WTC11 (cell line): ENCODE measurements at regions not wholly inside any gene's neighbourhood (a gene's known extent, or its start where the extent isn't known, plus 50 kb on each side); places are given as distances from the start of the nearest gene placed in this dataset.
"Not testable (repeated sequence)": the region's sequence is repeated elsewhere in the genome, so short reads cannot be mapped to it uniquely, and the experiment has no call there.

Experiments
- ATAC-seq: fragments of 200-7000 bp; cut with Tn5 transposase; 2 replicates; pipeline ENCODE4 v1.10.0; 2021; ENCODE audit warnings: mild to moderate bottlenecking, moderate library complexity
- CTCF ChIA-PET: fragments of 300-600 bp; sonication (Branson Sonifier 250); formaldehyde crosslinking; loops from one replicate; lab custom pipeline; 2021; ENCODE audit warnings: antibody characterized with exemption; lab: Charles Lee
- POLR2A ChIA-PET: fragments of 350-600 bp; sonication (Branson Sonifier 250); formaldehyde crosslinking; loops from one replicate; lab custom pipeline; 2021; ENCODE audit warnings: antibody characterized with exemption; lab: Charles Lee
- DNase-seq: peaks from one replicate; pipeline ENCODE4 v3.0.0; 2021; ENCODE audit warnings: low spot score
- H3K27ac Mint-ChIP-seq: 2 replicates; pipeline ENCODE4 v1.8.0; 2021; ENCODE audit warnings: mixed read lengths
- H3K27me3 Mint-ChIP-seq: 2 replicates; pipeline ENCODE4 v1.8.0; 2021; ENCODE audit warnings: low read depth, mild to moderate bottlenecking, moderate library complexity, mixed read lengths
- H3K36me3 Mint-ChIP-seq: 2 replicates; pipeline ENCODE4 v1.8.0; 2021; ENCODE audit warnings: mixed read lengths
- H3K4me1 Mint-ChIP-seq: 2 replicates; pipeline ENCODE4 v1.8.0; 2022; ENCODE audit warnings: mixed read lengths
- H3K4me3 Mint-ChIP-seq: 2 replicates; pipeline ENCODE4 v1.8.0; 2021; ENCODE audit warnings: mild to moderate bottlenecking, moderate library complexity, mixed read lengths
- H3K9me3 Mint-ChIP-seq: 2 replicates; pipeline ENCODE4 v1.8.0; 2021; ENCODE audit warnings: mixed read lengths
- AFF4 ChIP-seq: sonication (generic); formaldehyde crosslinking; IDR thresholded peaks from 2 replicates; pipeline ENCODE4 v1.8.1; 2023; ENCODE audit warnings: mild to moderate bottlenecking, missing genetic modification reagents, borderline replicate concordance
- CBFB ChIP-seq: sonication (generic); formaldehyde crosslinking; IDR thresholded peaks from 2 replicates; pipeline ENCODE4 v1.8.1; 2022; ENCODE audit warnings: mild to moderate bottlenecking, low read depth, missing genetic modification reagents
- CREM ChIP-seq: sonication (generic); formaldehyde crosslinking; IDR thresholded peaks from 2 replicates; pipeline ENCODE4 v1.8.1; 2022; ENCODE audit warnings: mild to moderate bottlenecking, missing genetic modification reagents, moderate library complexity
- HMGA2 ChIP-seq: fragments of 250-450 bp; sonication (Bioruptor Pico); IDR thresholded peaks from 2 replicates; pipeline ENCODE4 v1.4.0; 2021; ENCODE audit warnings: mild to moderate bottlenecking, moderate library complexity
- IRF1 ChIP-seq: sonication (generic); formaldehyde crosslinking; IDR thresholded peaks from 2 replicates; pipeline ENCODE4 v1.8.0; 2023; ENCODE audit warnings: missing genetic modification reagents
- NR1H2 ChIP-seq: sonication (generic); formaldehyde crosslinking; IDR thresholded peaks from 2 replicates; pipeline ENCODE4 v1.9.0; 2021; ENCODE audit warnings: mild to moderate bottlenecking, moderate library complexity, missing genetic modification reagents
- NR3C1 ChIP-seq: sonication (generic); formaldehyde crosslinking; conservative IDR thresholded peaks from 2 replicates; pipeline ENCODE4 v1.8.1; 2023; ENCODE audit warnings: low read depth, mild to moderate bottlenecking, missing genetic modification reagents
- RORB ChIP-seq: fragments of 250-450 bp; sonication (Bioruptor Pico); IDR thresholded peaks from 2 replicates; pipeline ENCODE4 v1.9.0; 2021; ENCODE audit warnings: mild to moderate bottlenecking
- TCF7 ChIP-seq: sonication (generic); formaldehyde crosslinking; IDR thresholded peaks from 2 replicates; pipeline ENCODE4 v1.8.0; 2022; ENCODE audit warnings: mild to moderate bottlenecking, low read depth, missing genetic modification reagents, moderate library complexity
- ZNF232 ChIP-seq: sonication (generic); formaldehyde crosslinking; IDR thresholded peaks from 2 replicates; pipeline ENCODE4 v1.8.0; 2022; ENCODE audit warnings: mild to moderate bottlenecking, missing genetic modification reagents
- ZNF263 ChIP-seq: sonication (generic); formaldehyde crosslinking; IDR thresholded peaks from 2 replicates; pipeline ENCODE4 v1.8.1; 2022; ENCODE audit warnings: low read depth, mild to moderate bottlenecking, moderate library complexity, missing genetic modification reagents
- ZNF396 ChIP-seq: fragments of 250-450 bp; sonication (Bioruptor Pico); IDR thresholded peaks from 2 replicates; pipeline ENCODE4 v1.8.0; 2021; ENCODE audit warnings: mild to moderate bottlenecking, moderate library complexity, borderline replicate concordance
- ZNF425 ChIP-seq: fragments of 250-450 bp; sonication (Bioruptor Pico); conservative IDR thresholded peaks from 2 replicates; pipeline ENCODE4 v1.9.0; 2021; ENCODE audit warnings: mild to moderate bottlenecking
- TF ChIP-seq, protein P1 (sequence below): fragments of 250-450 bp; sonication (Bioruptor Pico); IDR thresholded peaks from 2 replicates; pipeline ENCODE4 v1.9.0; 2021; ENCODE audit warnings: mild to moderate bottlenecking, borderline replicate concordance
- TF ChIP-seq, protein P2 (sequence below): sonication (generic); formaldehyde crosslinking; IDR thresholded peaks from 2 replicates; pipeline ENCODE4 v1.8.1; 2022; ENCODE audit warnings: low read depth, mild to moderate bottlenecking, moderate library complexity, missing genetic modification reagents, borderline replicate concordance
- TF ChIP-seq, protein P3 (sequence below): fragments of 250-450 bp; sonication (Bioruptor Pico); IDR thresholded peaks from 2 replicates; pipeline ENCODE4 v1.9.0; 2021; ENCODE audit warnings: mild to moderate bottlenecking

DNA sequence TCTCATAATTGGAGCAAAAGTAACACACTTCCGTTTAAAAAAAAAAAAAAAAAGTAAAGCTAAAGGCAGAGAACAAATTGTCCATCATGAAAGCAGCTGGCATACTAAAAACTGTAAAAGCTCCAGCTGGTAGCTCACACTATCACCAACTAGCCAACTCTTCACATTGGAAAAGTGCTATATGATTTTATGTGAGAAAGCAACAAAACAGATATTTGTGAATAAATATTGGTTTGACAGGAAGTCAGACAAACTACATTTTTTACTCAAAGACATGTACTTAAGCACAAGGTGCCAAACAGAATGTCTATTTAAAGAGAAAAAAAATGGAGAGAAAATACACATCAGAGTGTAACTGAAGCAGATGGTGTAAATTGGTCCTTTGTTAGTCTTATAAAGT is 231.2 kb upstream of the CADM2 start:
- H3K27ac Mint-ChIP-seq, result no peak overlapping the region
- TF ChIP-seq, protein P1, sequence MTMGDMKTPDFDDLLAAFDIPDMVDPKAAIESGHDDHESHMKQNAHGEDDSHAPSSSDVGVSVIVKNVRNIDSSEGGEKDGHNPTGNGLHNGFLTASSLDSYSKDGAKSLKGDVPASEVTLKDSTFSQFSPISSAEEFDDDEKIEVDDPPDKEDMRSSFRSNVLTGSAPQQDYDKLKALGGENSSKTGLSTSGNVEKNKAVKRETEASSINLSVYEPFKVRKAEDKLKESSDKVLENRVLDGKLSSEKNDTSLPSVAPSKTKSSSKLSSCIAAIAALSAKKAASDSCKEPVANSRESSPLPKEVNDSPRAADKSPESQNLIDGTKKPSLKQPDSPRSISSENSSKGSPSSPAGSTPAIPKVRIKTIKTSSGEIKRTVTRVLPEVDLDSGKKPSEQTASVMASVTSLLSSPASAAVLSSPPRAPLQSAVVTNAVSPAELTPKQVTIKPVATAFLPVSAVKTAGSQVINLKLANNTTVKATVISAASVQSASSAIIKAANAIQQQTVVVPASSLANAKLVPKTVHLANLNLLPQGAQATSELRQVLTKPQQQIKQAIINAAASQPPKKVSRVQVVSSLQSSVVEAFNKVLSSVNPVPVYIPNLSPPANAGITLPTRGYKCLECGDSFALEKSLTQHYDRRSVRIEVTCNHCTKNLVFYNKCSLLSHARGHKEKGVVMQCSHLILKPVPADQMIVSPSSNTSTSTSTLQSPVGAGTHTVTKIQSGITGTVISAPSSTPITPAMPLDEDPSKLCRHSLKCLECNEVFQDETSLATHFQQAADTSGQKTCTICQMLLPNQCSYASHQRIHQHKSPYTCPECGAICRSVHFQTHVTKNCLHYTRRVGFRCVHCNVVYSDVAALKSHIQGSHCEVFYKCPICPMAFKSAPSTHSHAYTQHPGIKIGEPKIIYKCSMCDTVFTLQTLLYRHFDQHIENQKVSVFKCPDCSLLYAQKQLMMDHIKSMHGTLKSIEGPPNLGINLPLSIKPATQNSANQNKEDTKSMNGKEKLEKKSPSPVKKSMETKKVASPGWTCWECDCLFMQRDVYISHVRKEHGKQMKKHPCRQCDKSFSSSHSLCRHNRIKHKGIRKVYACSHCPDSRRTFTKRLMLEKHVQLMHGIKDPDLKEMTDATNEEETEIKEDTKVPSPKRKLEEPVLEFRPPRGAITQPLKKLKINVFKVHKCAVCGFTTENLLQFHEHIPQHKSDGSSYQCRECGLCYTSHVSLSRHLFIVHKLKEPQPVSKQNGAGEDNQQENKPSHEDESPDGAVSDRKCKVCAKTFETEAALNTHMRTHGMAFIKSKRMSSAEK, result no peak
- TF ChIP-seq, protein P2, sequence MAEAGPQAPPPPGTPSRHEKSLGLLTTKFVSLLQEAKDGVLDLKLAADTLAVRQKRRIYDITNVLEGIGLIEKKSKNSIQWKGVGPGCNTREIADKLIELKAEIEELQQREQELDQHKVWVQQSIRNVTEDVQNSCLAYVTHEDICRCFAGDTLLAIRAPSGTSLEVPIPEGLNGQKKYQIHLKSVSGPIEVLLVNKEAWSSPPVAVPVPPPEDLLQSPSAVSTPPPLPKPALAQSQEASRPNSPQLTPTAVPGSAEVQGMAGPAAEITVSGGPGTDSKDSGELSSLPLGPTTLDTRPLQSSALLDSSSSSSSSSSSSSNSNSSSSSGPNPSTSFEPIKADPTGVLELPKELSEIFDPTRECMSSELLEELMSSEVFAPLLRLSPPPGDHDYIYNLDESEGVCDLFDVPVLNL, result no peak
- TF ChIP-seq ZNF425 (CRISPR knock-in tag) (no peak), RORB (no peak), CBFB (no peak), HMGA2 (no peak), ZNF232 (CRISPR knock-in tag) (no peak), NR3C1 (CRISPR knock-in tag) (no peak), ZNF396 (CRISPR knock-in tag) (no peak), AFF4 (CRISPR knock-in tag) (no peak), ZNF263 (CRISPR knock-in tag) (no peak), IRF1 (CRISPR knock-in tag) (no peak), NR1H2 (CRISPR knock-in tag) (no peak), TCF7 (CRISPR knock-in tag) (no peak), CREM (CRISPR knock-in tag) (no peak)
- TF ChIP-seq, protein P3, sequence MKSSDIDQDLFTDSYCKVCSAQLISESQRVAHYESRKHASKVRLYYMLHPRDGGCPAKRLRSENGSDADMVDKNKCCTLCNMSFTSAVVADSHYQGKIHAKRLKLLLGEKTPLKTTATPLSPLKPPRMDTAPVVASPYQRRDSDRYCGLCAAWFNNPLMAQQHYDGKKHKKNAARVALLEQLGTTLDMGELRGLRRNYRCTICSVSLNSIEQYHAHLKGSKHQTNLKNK (CRISPR knock-in tag), result no peak
- TF ChIP-seq, all 79 proteins: peak for 0
- DNase-seq (no peak), ATAC-seq (no peak)
- ChIA-PET POLR2A (interaction anchor here (0.6 to 0.7 kb wide), 2 partner anchors 12 to 212 kb away, joined by 4 read pairs; no protein-coding TSS in a partner anchor), CTCF (interaction anchor here (0.7 kb wide), 1 partner anchor 22 kb away, joined by 3 read pairs; no protein-coding TSS in a partner anchor)
- Mint-ChIP-seq H3K4me1 (peaks cover 8% of the 10 kb centered on the region), H3K4me3 (no peak overlapping the region), H3K9me3 (no peaks in the 10 kb centered on the region), H3K27me3 (no peaks in the 10 kb centered on the region), H3K36me3 (no peaks in the 10 kb centered on the region)

DNA sequence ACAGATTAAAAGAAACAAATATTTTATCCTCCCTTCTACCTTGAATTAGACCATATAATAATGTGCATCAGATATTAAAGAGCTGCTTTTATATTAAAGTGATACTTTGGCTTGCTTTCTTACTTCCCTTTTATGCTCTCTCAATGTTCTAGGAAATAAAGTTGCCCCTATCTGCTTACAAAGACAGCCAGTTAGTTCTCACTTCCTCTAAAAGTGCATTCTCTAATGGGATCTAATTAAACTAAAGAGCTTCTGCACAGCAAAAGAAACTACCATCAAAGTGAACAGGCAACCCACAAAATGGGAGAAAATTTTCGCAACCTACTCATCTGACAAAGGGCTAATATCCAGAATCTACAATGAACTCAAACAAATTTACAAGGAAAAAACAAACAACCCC is 224.1 kb upstream of the CADM2 start:
- ATAC-seq, POLR2A ChIA-PET, H3K4me1 Mint-ChIP-seq, CTCF ChIA-PET, DNase-seq, H3K27ac Mint-ChIP-seq, H3K4me3 Mint-ChIP-seq, H3K27me3 Mint-ChIP-seq, H3K36me3 Mint-ChIP-seq, H3K9me3 Mint-ChIP-seq: not testable (repeated sequence)
